ENCODE measurements at regions not wholly inside any gene's neighbourhood (a gene's known extent, or its start where the extent isn't known, plus 50 kb on each side); places are given as distances from the start of the nearest gene placed in this dataset.

DNA sequence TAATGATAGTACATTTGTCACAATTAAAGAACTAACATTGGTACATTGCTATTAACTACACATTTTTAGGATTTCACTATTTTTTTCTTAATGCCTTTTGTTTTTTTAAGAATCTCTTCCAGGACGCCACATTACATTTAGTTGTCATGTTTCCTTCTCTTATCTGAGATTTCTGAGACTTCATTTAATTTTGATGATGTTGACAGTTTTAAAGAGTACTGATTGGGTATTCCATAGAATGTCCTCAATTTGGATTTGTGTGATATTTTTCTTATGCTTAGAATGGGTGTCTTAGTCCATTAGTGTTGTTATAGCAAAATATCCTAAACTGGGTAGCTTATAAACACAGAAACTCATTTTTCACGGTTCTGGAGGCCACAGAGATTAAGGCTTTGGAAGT lies 1095.5 kb upstream of the LCORL start:
- no peak for DNase-seq (ENCODE audit: low read depth in 1 of 2, low spot score in 1 of 2)
- H3K27me3 ChIP-seq (ENCODE audit: insufficient read depth, poor library complexity, severe bottlenecking): no peaks in the 10 kb centered on the region
- TF ChIP-seq, protein P1, sequence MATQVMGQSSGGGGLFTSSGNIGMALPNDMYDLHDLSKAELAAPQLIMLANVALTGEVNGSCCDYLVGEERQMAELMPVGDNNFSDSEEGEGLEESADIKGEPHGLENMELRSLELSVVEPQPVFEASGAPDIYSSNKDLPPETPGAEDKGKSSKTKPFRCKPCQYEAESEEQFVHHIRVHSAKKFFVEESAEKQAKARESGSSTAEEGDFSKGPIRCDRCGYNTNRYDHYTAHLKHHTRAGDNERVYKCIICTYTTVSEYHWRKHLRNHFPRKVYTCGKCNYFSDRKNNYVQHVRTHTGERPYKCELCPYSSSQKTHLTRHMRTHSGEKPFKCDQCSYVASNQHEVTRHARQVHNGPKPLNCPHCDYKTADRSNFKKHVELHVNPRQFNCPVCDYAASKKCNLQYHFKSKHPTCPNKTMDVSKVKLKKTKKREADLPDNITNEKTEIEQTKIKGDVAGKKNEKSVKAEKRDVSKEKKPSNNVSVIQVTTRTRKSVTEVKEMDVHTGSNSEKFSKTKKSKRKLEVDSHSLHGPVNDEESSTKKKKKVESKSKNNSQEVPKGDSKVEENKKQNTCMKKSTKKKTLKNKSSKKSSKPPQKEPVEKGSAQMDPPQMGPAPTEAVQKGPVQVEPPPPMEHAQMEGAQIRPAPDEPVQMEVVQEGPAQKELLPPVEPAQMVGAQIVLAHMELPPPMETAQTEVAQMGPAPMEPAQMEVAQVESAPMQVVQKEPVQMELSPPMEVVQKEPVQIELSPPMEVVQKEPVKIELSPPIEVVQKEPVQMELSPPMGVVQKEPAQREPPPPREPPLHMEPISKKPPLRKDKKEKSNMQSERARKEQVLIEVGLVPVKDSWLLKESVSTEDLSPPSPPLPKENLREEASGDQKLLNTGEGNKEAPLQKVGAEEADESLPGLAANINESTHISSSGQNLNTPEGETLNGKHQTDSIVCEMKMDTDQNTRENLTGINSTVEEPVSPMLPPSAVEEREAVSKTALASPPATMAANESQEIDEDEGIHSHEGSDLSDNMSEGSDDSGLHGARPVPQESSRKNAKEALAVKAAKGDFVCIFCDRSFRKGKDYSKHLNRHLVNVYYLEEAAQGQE (IDR thresholded peaks at IDR 0.05; ENCODE audit: insufficient replicate concordance, low read depth): no peak
- TF ChIP-seq SPI1 (IDR thresholded peaks at IDR 0.05; ENCODE audit: borderline replicate concordance, low read depth) (no peak), POLR2AphosphoS5 (IDR thresholded peaks at IDR 0.05; ENCODE audit: low read depth) (no peak), GABPA (IDR thresholded peaks at IDR 0.05; ENCODE audit: low read depth) (no peak)
- TF ChIP-seq, protein P2, sequence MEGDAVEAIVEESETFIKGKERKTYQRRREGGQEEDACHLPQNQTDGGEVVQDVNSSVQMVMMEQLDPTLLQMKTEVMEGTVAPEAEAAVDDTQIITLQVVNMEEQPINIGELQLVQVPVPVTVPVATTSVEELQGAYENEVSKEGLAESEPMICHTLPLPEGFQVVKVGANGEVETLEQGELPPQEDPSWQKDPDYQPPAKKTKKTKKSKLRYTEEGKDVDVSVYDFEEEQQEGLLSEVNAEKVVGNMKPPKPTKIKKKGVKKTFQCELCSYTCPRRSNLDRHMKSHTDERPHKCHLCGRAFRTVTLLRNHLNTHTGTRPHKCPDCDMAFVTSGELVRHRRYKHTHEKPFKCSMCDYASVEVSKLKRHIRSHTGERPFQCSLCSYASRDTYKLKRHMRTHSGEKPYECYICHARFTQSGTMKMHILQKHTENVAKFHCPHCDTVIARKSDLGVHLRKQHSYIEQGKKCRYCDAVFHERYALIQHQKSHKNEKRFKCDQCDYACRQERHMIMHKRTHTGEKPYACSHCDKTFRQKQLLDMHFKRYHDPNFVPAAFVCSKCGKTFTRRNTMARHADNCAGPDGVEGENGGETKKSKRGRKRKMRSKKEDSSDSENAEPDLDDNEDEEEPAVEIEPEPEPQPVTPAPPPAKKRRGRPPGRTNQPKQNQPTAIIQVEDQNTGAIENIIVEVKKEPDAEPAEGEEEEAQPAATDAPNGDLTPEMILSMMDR (IDR thresholded peaks at IDR 0.05; ENCODE audit: insufficient read depth, low read length): no peak
- no peak overlapping the region for H3K27ac ChIP-seq (replicated peaks)
- H3K4me3 ChIP-seq (replicated peaks; ENCODE audit: insufficient read depth, low read length): no peak overlapping the region

DNA sequence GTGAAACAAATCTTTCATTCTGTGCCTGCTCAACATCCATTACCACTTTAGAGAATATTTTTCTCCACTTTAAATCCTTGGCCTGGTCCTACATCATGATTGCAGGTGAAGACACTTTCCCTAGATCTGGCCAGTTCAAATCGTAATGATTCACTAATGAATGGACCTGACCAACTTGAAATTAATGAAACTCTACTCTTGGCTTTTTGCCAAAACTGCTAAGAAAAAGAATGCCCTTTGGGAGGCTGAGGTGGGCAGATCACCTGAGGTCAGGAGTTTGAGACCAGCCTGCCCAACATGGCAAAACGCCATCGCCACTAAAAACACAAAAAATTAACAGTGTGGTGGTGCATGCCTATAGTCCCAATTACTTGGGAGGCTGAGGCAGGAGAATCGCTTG lies 1082.6 kb upstream of the LCORL start:
- Histone ChIP-seq H3K27ac (replicated peaks) (no peak overlapping the region), H3K27me3 (ENCODE audit: insufficient read depth, poor library complexity, severe bottlenecking) (no peaks in the 10 kb centered on the region), H3K4me3 (replicated peaks; ENCODE audit: insufficient read depth, low read length) (no peak overlapping the region)
- TF ChIP-seq SPI1 (IDR thresholded peaks at IDR 0.05; ENCODE audit: borderline replicate concordance, low read depth) (no peak), POLR2AphosphoS5 (IDR thresholded peaks at IDR 0.05; ENCODE audit: low read depth) (no peak), GABPA (IDR thresholded peaks at IDR 0.05; ENCODE audit: low read depth) (no peak)
- TF ChIP-seq, protein P1 (IDR thresholded peaks at IDR 0.05; ENCODE audit: insufficient replicate concordance, low read depth): no peak
- TF ChIP-seq, protein P2 (IDR thresholded peaks at IDR 0.05; ENCODE audit: insufficient read depth, low read length): no peak
- no peak for DNase-seq (ENCODE audit: low read depth in 1 of 2, low spot score in 1 of 2)

DNA sequence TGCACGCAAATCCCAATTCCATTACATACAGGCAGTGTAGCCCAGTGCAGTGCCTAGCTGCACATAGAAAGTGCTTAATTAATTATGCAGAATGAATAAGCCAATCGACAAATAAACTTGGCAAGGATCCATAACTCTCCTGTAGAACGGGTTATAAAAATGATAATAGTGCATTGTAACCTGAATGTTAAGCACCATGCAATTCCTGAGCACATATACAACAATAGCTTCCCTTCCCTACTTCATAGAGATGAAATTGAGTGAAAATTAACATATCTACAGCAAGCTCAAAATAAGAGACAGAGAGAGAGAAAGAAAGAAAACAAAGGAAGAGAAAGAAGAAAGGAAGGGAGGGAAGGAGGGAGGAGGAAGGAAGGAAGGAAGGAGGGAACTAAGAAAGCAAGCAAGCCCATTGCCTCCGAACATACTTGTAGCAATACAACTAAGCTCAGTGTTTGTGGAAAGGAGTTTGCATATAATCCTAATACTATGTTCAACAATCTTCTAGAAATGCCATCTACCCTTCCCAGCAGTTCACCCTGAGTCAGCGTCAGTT lies 1074.0 kb upstream of the LCORL start:
- H3K27ac ChIP-seq (replicated peaks): no peak overlapping the region
- no peaks in the 10 kb centered on the region for H3K27me3 ChIP-seq (ENCODE audit: insufficient read depth, poor library complexity, severe bottlenecking)
- no peak for DNase-seq (ENCODE audit: low read depth in 1 of 2, low spot score in 1 of 2)
- TF ChIP-seq POLR2AphosphoS5 (IDR thresholded peaks at IDR 0.05; ENCODE audit: low read depth) (no peak), GABPA (IDR thresholded peaks at IDR 0.05; ENCODE audit: low read depth) (no peak), SPI1 (IDR thresholded peaks at IDR 0.05; ENCODE audit: borderline replicate concordance, low read depth) (no peak)
- TF ChIP-seq, protein P2 (IDR thresholded peaks at IDR 0.05; ENCODE audit: insufficient read depth, low read length): no peak
- TF ChIP-seq, protein P1 (IDR thresholded peaks at IDR 0.05; ENCODE audit: insufficient replicate concordance, low read depth): no peak
- no peak overlapping the region for H3K4me3 ChIP-seq (replicated peaks; ENCODE audit: insufficient read depth, low read length)

Data from HL-60 (cell line).